HG02759 (cell line): ENCODE measurements at regions not wholly inside any gene's neighbourhood (a gene's known extent, or its start where the extent isn't known, plus 50 kb on each side); places are given as distances from the start of the nearest gene placed in this dataset.

Experiments
- ATAC-seq: cut with Tn5 transposase; IDR thresholded peaks from one replicate; pipeline ENCODE4 v1.9.1; 2021; ENCODE audit warnings: mild to moderate bottlenecking, moderate library complexity; ENCODE audit not compliant: unreplicated experiment

- no peak for ATAC-seq
Observed at GRCh38 chr6:170136541-170137175, 154.2 kb downstream of the DLL1 start.

DNA sequence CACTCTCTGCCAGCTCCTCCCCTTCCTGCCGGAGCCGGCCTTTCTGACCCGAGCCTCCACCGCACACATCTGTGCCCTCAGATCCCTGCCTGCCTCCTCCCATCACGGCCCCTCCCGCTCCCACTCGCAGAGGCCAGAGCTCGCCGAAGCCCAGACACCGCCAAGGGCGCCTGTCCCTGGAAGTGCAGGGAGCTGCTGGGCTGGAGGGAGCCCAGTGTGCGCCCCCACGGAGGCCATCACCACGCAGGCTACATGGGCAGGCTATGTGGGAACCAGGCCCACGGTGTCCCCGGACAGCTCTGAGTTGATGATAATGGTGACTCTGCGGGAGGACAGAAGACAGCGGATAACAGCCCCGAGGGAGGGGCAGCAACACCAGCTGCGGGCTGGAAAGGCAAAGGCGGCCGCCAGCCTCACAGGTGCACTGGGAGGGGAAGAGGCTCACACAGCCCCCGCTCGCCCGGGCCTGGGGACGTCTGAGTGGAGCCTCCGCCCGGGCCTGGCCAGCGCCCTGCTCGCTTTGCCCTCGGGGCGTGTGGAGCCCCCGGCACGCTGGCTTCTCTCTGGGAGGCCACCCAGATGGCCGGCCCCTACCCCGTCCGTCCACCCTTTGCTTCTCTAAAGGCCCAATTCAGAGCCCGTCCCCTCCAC is 154.9 kb downstream of the DLL1 start:
- ATAC-seq: no peak

- no peak for ATAC-seq
Observed at GRCh38 chr6:170135461-170135820, 155.4 kb downstream of the DLL1 start.

DNA sequence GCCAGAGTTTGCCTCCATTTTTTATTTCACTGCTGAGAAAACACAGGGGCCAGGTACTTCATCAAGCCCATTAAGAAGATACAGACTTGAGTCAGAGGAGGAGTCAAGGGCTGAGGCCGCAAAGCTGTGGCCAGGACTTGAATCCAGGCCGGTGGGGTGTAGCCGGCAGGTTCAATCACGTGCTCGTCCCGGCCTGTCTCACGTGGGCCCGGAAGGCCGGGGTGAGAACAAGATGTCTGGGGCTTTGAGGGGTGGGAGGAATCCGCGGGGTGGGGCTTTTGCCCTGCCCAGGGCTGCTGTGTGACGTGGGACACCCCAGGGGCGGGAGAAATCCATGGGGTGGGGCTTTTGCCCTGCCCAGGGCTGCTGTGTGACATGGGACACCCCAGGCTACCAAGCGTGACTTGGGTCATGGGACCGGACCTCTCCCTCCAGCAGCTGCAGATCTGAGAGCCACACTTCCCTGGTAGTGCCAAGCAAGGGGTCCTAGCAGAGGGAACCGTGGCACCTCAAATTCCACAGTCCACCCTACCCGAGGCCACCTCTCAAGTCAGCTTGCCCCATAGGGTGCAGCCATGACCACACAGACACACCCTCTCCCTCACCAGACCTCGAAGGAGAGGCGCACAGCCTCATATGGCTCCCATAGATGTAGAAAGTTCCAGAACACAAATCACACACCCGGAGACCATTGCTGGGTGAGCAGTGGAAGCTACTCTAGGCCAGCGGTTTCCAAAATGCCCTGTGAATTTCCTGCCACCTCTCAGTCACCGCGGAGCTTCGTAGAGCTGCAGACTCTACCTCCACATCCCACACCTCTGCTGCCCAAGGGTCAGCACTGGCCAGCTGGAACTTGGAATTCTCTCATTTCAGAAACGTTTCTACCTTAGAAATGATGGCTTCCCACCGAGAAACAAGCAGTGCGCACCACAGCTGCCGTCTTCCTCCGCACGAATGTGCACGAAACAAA is 156.1 kb downstream of the DLL1 start:
- no peak for ATAC-seq

DNA sequence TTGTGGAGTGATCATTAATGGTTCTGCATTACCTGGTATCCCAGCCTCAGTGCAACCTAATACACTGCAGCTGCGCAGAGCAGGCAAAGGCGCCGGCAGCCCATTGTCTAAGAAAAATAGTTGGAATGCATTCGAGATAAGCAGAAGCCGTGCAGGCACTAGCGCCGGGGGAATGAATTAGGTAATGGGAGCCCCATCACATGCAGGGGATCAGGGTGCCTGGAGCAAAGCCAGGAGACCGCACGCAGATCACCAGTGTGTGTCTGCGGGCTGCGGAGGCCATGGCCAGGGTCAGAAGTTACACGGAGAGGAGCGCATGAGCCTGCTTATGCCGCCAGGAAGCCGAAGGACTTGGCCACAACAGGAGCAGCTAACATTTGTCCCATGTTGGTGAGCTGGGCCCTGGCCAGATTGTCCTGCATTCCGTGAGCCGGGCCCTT is 156.8 kb downstream of the DLL1 start:
- ATAC-seq: no peak

DNA sequence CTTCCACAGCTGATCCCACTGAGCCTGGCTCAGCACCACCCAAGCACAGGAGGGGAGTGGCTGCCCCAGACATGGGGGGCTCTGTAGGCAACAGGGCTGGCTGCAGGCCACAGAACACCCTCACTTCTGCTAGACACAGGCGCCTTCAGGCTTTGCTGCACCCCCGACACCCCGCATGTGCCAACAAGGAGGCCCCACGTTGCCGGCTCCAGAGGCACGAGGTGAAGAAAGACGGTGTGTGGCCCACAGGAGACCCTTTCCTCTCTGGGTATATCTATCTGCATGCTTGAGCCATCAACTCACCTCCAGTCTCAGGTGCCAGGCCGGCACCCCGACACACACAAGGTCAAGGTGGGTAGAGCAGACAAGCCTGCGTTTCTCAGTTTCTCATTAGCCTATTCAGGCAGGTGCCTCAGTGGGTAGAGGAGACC is 158.3 kb downstream of the DLL1 start:
- no peak for ATAC-seq

DNA sequence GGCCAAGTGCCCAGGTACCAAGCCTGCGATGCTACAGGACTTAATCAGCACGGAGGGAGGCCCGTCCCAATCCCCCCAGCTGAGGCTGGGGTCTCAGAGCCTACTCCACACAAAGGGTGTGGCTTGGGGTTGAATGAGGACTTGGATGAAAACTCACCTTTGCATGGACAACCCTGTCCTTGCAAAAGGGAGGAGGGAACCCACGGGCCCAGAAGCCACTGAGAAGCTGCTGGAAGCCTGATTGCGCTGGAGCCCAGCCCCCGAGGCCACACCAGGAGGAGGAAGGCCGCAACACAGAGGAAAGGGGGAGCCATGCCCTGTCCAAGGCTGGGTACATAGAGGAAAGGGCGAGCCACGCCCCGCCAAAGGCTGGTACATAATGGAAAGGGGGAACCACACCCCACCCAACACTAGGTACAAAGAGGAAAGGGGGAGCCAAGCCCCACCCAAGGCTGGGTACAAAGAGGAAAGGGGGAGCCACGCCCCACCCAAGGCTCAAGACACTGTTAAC is 158.8 kb downstream of the DLL1 start:
- no peak for ATAC-seq

GRCh38 chr6:170131351-170131750 is 159.5 kb downstream of the DLL1 start:
- no peak for ATAC-seq

DNA sequence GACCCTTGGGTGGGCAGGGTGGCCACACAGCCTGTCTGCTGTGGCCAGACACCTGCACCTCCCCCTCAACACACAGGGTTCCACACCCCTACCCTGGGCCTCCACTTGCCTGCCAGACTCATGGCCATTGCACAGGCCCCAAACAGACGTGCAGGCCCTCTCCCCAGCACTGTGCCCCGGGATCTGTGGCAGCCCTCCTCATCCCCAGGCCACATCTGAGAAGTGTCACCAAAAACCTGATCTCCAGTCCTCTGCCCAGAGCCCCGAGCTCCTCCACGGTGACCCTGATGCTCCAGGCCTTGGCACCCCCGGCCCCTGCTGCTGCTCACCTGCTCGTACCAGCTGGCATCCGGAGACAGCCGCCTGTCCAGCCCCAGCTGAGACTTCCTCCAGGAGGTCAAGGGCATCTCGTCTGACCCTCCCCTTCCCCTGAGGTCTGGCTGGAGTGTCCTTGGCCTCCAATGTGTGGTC is 160.1 kb downstream of the DLL1 start:
- no peak for ATAC-seq

GRCh38 chr6:170130201-170130621 is 160.7 kb downstream of the DLL1 start:
- ATAC-seq: no peak

GRCh38 chr6:170129691-170130171 is 161.1 kb downstream of the DLL1 start:
- no peak for ATAC-seq

- no peak for ATAC-seq
Observed at GRCh38 chr6:170128811-170129681, 161.8 kb downstream of the DLL1 start.

DNA sequence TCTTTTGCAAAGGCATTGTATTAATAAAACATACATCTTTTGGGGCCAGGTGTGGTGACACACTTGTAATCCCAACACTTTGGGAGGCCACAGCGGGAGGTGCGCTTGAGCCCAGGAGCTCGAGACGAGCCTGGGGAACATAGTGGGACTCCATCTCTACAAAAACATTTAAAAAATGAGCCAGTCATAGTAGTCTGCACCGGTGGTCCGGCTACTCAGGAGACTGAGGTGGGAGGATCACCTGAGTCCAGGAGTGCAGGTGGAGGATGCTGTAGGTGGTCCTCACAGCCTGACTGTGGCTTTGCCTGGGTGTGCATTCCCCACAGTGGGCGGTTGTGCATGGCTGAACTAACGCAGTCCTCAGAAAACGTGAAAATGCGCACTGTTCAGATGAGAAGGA is 162.5 kb downstream of the DLL1 start:
- ATAC-seq: no peak

DNA sequence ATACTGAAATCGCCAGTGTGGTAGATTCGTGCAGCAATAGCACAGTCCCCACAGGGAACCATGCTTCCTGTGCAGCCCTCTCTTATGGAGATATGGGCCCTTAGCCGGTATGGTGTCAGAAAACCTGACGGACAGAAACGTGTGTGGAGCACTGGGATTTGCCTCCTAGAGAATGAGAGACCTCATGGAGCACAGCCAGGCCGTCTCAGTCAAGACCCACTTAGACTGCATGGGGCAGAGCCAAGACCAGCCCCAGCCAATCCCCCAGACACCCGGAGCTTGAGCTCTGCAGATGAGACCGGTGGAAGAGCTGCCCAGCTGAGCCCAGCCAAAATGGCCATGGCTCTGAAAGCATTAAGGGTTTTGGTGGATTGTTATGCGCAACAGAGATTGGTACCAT is 163.7 kb downstream of the DLL1 start:
- no peak for ATAC-seq

DNA sequence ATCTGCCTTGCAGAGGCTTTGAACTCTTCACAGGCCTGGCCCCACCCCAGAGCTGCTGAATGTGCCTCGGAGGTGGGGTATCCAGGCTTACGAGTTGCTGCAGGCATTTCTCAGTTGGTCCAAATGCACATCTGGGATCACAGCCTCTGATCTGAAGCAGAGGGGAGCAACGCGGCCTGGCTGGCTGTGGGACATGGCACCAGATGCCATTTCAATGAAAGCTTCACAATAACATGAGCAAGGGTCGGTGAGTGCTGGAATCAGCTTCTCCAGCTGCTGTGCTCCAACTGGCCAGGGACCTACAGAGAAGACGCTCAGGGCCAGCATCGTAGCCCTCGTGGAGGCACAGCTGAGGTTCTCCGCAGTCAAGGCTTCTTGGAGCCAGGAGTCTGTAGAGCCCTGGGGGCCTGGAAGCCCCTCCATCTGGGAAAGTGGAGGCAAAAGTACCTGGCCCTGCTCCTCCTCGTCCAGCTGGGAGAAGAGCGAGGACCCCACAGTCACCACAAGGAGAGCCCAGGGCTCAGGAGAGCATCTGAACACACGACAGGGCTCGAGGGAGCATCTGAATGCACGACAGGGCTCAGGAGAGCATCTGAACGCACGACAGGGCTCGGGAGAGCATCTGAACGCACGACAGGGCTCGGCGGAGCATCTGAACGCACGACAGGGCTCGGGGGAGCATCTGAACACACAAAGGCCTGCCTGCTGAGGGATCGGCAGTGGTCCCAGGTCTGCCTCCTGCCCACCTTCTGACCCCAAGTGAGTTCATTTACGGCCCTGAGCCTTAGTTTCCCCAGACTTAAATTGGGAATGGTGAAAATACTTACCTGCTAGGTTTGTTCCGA is 165.2 kb downstream of the DLL1 start:
- ATAC-seq: no peak

- no peak for ATAC-seq
Observed at GRCh38 chr6:170124836-170125235, 166.0 kb downstream of the DLL1 start.

GRCh38 chr6:170124150-170124549 is 166.7 kb downstream of the DLL1 start:
- no peak for ATAC-seq

GRCh38 chr6:170122651-170123050 is 168.2 kb downstream of the DLL1 start:
- no peak for ATAC-seq
